Kidney glomerular epithelial cell (primary cell): ENCODE measurements at regions not wholly inside any gene's neighbourhood (a gene's known extent, or its start where the extent isn't known, plus 50 kb on each side); places are given as distances from the start of the nearest gene placed in this dataset.

Experiments used
- DNase-seq: peaks from one replicate; lab custom pipeline; 2025; lab: John Stamatoyannopoulos, UW

DNA sequence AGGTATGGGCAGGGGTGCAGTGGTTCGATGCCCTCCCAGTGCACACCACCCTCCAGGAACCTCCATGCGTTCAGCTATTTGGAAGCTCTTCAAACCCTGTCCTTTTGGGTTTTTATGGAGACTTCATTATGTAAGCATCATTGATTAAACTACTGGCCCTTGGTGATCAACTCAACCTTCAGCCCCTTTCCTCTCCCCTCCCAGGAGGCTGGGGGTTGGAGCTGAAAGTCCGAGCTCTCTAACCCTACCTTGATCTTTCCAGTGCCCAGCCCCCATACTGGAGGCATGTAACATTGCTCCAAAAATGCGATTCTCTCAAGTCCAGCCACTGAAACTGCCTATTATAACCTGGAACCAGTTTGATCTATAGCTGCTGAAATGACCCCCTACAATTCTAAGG, 188.1 kb downstream of the IPO8 start:
- no peak for DNase-seq

DNA sequence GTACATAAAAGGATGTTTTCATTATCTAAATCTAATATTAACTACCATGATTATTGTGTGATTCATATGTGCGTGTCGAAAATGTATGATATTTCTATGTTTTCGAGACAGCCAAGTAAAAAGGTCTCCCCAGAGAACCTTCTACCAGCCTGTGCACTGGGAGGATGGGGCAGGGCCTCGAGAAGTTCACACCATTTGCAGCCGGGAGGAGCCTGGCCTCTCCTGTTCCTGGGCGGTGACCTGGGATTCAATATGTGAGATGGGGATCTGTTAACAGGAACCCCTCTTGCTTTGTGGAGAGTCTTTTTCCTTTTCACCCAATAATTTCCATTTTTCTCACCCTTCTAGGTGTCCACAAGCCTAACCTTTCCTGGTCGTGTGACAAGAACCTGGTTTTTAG, 189.3 kb downstream of the IPO8 start:
- no peak for DNase-seq

DNA sequence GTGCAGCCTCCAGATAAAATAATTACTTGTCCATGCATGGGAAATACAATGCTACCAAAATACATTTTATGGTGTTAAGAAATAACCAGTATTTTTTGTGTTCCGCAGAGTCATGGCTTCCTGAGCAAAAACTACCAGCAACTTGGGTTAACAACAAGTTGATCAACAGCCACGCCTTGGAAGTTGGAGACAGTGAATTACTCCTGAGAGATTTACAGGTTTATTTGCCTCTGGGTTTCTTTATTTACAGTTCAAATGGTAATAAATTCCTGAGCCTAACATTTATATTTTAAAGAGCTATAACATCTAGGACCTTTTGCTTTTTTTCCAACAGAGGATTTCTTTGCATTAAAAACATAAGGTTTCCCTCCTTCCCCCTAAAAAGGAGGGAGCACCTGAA, 194.0 kb downstream of the IPO8 start:
- no peak for DNase-seq

DNA sequence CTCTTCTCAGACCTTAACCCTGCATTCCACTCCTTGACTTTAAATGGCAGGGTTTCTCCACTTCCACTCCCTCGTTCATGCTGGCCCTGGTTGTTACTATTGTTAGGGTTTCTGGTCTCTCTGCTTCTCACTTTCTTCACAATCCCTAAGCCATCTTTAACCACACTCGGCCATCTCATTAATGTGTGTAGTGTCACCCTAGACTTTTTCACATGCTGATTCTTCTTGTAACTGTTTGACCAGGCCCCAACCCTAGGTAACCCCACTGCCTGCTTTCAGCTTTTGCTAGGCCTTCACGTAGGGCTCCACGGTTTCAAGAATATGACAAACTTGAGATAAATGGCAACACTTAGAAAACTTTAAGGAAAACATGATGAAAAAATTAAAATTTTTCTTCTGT, 195.1 kb downstream of the IPO8 start:
- no peak for DNase-seq

DNA sequence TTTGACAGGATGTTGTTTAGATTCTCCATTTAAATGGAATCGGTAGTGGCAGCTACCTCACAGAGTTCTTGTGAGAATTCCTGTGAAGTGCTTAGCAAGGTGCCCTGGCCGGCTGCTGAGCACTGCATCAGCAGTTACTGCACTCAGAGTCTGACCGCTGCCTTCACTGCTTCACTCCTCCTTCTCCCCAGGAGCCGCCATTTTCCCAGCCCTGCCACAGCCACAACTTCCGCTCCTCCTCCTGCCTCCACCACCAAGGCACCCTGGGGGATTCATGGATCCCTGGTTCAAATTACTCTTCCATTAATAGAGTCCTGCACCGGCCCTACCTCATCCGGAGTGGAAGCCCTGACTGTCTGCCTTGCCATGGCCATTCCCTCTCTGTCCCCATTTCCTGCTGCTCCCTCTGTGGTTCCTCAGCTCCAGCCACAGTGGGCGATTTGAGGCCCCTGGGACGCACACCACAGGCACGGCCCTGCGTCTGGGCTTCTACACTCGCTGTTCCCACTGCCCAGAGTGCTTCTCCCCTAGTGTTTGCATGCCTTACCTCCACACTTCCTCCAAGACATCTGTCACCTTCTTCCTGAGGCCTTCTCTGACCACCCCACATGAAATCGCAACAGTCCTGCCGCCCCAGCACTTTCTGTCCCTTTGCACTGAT, 210.3 kb downstream of the IPO8 start:
- DNase-seq = no peak

DNA sequence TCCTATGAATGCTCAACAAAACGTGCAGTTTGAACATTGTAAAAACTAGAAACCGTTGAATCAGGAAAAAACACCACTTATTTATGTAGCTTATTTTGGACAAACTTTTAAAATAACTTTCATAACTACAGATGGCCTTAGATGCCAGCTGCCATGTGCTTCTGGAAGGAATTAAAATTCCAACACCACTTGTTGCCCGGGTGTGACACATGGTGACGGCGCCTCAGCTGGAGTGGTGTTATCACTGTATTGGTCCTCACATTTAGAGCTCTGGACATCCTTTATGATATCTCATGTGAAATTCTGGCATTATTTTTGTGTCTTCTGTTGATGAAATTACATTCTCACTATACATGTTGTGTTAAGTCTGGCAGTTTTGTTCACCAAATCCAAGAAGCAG, 211.0 kb downstream of the IPO8 start:
- DNase-seq = no peak

DNA sequence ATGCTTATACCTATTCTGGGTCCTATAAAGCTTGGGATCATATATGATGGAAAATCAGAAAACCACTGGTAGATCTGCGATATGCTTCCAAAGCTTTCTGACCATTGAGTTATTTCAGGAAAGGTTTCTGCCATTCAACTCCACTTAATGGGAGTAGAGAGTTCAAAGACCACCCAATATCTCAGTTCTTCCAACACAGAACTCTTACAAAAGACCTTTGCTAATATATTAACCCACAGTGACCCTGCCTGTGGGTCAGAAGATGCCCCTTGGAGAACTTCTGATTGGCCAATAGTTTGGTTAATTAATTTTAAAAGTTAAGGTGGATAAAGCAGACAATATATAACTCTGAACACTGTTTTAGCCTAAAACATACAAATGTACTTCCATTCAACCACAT, 213.0 kb downstream of the IPO8 start:
- no peak for DNase-seq

DNA sequence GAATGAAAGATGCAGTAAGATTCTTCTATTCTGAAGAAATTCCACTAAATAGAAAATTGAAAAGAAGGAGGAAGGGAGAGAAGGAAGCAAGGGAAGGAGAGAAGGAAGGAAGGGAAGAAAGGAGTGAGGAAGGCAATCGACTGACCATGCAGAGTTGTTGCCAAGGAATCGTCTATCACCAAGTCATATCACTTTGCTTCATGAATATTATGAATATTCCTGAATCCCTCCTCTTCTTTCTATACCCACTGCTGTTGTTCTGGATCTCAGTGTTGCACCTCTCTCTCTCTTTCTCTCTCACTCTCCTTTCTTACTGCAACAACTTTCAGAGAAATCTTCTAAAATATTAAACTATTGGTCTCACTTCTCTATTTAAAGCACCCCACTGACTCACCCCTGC, 222.4 kb downstream of the IPO8 start:
- no peak for DNase-seq

DNA sequence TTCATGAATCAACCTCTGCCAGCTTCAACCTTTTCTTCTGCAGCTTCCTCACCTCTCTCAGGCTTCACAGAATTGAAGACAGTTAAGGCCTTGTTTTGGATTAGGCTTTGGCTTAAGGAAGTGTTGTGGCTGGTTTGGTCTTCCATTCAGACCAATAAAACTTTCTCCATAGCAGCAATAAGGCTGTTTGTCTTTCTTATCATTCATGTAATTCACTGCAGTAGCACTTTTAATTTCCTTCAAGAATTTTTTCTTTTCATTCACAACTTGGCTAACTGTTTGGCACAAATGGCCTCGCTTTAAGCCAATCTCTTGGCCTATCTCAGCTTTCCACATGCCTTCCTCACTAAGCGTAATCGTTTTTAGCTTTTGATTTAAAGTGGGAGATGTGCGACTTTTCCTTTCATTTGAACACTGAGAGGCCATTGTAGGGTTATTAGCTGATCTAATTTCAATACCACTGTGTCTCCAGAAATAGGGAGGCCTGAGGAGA, 229.5 kb downstream of the IPO8 start:
- no peak for DNase-seq

DNA sequence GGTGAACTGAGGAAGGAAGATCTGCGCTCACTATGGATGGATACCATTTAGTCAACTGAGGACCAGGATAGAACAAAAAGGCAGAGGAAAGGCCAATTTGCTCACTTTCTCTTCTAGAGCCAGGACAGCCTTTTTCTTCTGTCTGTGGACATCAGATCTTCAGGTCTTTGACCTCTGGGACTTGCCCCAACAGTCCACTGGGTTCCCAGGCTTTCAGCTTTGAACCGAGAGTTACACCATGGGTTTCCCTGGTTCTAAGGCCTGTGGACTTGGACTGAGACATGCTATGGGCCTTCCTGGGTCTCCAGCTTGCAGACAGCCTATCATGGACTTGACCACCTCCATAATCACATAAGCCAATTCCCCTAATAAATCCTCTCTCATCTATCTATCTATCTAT, 232.0 kb downstream of the IPO8 start:
- no peak for DNase-seq

DNA sequence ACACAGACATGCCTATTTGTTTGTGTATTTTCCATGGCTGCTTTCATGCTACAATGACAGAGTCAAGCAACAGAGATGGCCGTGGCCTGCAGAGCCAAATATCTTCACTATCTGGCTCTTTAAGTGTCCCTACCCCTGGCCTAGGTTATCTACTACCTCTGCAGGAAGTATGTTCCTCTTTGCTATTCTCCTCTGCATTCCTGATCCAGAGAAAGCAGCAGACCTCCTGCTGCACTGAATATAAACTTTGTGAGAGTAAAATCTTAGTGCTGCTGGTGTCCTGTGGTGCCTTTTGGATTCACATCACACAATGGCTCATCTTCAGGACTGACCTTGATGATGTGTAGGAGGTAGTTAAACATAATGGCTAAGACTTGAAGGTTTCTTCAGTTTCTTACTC, 233.4 kb downstream of the IPO8 start:
- DNase-seq = no peak

DNA sequence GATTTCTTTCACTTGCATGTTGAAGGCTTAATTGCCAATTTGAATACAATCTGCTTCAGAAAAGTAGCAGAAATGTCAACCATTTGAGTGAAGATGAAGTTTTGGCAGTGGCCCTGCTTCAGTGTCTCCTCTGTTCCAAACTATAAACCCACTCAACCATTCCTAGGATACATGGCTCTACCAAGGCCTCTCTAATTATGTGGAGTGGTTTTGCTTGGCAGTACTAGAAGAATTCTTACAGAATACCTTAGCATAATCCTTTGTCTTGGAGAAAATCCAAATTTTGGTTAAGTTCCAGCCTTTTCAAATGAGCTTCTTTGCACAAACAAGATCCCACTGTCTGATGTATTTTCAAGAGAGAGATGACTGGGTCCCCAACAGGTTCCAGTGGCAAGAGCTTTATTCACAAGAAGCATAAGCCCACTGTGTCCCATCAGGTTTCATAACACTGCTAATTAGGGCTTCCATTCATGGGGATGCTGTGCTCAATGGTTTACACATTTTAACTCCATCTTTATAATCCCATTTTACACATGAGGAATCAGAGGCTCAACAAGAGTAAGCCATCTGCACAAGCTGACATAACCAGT, 234.5 kb downstream of the IPO8 start:
- DNase-seq = no peak

DNA sequence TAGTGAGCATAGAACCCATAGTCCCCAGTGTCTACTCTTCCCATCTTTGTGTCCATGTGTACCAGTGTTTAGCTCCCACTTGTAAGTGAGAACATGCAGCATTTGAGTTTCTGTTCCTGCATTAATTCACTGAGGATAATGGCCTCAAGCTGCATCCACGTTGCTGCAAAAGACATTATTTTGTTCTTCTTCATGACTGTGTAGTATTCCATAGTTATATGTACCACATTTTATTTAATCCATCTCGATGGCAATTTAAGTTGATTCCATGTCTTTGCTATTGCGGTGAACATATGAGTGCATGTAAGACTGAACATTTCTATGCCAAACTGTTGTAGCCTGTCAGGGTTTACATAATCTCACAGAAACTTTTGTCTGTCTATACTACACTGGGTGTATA, 237.2 kb downstream of the IPO8 start:
- no peak for DNase-seq

DNA sequence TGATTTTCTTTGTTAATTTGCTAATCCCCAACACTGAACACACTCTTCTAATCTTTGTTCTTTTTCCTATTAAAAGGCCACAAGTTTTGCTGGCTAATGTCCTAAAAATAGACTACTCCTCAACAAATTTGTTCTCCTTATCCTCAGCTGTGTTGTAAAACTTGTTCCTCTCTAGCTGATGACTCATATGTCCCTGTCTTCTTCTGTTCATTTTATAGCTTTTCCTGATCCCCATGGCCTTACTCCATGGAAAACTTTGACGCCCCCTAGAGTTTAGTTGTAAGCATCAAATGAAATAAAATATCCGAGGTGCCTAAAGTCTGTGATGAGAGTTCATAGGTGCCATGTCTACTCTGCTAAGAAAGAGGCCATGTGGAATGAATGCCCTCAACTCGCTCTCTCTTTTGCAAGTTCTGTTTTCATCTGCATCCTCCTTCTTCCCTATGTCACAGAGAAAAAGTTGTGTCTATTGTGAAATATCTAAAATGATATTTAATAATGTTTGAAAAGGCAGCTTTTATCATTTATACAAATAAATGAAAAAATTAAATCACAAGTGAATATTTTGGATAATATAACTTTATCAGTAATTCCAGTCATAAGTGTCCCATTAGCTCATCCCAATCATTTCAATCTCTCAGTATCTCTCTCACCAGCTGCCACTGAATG, 237.9 kb downstream of the IPO8 start:
- peak; percentile 22 for DNase-seq

DNA sequence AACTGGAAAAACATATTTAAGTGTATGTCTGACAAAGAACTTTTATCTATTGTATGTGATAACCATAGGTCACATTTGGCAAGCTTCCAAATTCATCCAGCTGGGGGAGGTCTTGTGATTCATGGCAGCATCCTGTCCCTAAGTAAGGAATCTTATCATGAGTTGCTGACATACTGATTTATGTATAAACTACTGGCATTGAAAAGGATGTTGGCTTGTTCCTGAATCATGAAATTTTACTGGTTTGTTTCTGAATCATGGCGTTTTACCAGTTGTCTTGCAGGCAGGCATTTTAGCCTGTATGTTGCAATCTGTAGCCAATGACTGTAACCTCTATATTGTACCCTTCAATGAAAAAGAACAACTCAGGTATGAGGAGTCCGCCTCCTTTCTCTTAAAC, 244.8 kb downstream of the IPO8 start:
- no peak for DNase-seq

DNA sequence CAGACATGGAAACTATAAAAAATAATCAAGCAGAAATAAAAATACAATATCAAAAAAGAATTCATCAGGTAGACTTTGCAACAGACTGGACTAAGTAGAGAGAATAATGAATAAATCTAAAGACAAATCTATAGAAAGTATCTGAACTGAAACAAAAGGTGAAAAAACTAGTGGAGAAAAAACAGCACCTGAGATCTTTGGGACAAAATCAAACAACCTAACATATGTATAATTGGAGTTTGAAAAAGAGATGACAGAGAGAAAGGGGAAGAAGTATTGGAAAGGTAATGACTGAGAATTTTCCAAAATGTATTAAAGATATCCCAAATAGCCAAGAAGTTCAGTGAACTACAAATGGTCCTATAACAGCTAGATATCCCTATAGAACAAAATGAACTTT, 245.4 kb downstream of the IPO8 start:
- DNase-seq = no peak

DNA sequence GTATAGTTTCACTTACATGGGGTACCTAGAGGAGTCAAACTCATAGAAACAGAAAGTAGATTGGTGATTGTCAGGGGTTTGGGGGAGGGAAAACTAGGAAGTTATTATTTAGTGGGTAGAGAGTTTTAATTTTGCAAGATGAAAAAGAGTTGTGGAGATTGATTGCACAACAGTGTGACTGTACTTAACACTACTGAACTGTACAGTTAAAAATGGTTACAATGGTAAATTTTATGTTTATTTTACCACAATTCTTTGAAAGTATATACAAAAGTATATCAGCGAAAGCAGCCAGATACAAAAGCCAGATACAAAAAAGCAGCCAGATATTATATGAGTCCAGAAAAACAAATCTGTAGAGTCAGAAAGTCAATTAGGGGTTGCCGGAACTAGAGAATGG, 247.6 kb downstream of the IPO8 start:
- DNase-seq = no peak

DNA sequence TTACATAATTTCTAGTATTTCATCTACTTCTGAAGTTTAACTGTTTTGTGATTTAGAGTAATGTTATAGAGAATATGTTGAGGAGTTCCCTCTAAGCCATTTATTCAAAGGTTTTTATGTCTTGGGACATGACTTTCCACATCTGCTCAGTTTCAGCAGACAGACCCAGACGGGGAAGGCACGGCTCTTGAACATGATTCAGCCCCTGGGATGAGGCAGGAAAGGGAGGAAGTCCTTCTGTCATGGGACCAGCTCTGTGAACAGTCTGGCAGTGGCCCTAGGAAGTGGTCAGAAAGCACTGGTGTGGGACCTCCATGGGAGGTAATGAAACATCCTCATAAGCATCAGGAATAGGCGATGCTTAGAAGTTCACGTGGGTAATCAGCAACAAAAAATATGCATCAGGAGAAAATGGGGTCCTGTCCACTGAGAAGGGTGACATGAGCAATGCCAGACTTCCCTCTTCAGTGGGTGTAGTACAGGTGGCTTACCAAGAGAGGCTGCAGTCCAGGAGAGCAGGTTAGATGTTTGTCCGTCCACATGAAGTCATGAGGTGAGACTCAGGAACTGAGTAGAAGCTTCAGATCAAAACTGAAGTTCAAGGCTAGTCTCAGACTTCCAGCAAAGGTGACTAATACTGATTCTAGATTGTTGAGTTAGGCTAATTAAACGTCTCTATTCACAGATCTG, 248.5 kb downstream of the IPO8 start:
- DNase-seq = no peak

DNA sequence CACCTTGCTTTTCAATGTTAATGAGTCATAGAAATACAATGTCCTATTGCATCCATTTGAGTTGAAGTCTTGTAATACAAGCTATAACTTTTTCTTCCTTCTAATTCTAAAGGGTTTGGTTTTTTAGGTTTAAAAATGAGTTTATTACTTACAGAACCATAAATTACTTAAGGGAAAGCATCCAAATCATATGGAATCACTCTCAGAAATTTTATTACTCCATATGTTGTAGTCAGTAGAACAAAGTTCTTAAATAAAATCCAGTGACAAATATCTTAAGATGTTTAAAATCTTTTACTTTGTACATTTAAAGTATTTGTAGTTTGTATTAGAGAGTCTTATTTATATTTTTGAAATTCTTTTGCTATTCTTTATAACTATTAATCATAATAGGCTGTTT, 253.2 kb downstream of the IPO8 start:
- no peak for DNase-seq

DNA sequence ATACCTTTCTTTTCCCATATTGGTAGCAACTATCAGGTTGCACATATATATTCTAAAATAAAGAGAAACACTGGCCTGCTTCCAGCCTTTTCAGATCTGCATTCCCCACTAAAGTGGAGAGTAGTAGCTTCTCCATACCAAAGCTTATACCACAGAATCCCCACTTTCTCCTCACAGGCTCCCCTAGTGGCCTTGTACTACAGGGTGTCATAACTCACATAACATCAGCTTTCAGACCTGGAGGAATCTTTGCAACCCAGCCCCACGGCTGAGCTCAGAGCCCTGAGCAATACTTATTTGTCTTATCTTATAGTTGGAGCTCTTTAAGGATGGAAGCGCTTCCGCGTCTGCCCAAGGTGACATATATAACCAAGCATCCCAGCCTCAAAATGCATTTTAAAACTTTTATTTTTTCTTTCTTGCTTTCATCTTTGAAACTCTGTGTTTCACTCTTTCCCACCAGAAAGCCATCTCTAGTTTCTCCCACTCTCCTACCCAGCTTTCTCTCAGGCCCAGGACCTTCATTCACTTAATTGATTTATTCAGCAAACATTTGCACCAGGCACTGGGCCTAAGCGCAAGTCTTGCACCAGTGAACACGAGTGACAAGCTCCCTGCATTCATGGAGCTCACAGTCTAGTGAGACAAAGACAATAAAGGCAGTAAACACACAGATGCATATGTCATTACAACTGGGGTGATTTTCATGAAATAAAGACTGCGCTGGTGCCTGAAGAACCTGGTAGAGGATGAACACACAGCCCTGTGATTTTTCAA, 254.7 kb downstream of the IPO8 start:
- DNase-seq = no peak

DNA sequence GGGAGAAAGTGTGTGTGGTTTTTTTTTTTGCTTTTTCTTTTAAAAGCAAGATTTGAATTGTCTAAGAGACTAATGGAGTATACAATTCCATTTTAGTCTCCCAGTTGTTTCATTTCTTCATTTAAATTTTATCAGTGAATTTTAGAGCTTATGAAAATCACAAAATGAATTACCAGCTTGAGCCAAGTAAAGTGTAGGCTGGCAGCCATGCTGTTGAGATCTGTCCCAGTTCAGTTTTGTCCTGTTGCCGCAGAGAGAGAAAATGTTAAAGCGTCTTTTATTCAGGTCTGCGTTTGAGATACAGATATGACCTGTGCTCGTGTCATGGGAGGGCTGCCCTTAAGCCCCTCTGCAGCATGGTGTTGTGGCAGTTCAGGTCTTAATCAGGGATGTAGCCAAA, 256.5 kb downstream of the IPO8 start:
- no peak for DNase-seq

DNA sequence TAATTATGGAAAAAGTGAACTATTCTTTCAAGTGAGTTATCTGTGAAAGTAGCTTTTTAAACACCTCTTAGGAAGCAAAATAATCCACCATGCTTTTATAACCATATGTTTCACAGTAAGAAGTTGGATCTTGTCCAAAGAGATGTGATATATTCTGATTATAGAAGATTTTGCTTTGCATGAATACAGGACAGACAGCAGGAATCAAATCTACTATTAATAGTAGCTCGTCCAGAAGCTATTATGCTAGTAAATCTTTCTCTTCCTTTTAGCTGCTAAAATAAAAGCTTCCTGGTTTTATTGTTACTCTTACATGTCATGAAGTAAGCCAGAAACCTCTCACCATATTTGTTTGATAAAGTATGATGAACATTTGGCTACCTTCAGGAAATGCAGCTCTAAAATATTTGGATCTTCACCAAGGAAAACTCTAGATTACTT, 257.0 kb downstream of the IPO8 start:
- no peak for DNase-seq
